ENCODE measurements at regions not wholly inside any gene's neighbourhood (a gene's known extent, or its start where the extent isn't known, plus 50 kb on each side); places are given as distances from the start of the nearest gene placed in this dataset.

GRCh38 chr17:71110326-71110725, 941.0 kb downstream of the KCNJ2 start:
- CTCF ChIA-PET (ENCODE audit: partially characterized antibody), result no interaction called here

DNA sequence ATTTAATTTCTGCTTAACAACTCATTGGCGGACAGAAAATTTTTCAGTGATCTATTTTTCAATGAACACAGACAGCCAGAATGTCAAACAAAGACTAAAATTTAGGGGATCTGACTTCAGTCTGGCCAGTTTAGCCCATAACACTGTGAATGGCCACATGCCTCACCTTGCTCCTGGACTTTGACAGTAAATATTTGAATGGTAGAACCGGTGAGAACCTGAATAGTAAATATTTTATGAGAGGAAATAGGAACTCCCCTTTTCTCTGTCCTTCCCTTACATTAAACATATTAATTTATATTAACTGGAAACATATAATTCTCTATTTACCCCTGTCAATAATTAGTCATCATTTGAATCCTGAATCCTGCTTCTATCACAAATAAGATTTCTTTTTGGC, 942.1 kb downstream of the KCNJ2 start:
- POLR2A ChIA-PET (ENCODE audit: partially characterized antibody), result interaction anchor here (0.6 kb wide), 1 partner anchor 15 kb away, joined by 3 read pairs; no protein-coding TSS in a partner anchor
- H3K4me1 Mint-ChIP-seq, result no peaks in the 10 kb centered on the region
- Histone ChIP-seq H3K27ac (ENCODE audit: low read depth, low read length) (no peak overlapping the region), H3K4me3 (ENCODE audit: low read length in 2 of 2) (no peak overlapping the region), H3K9me3 (ENCODE audit: control insufficient read depth in 1 of 2, low read length in 2 of 2) (no peaks in the 10 kb centered on the region), H3K27me3 (ENCODE audit: insufficient read depth, low read length) (no peaks in the 10 kb centered on the region), H3K4me1 (ENCODE audit: insufficient read depth, low read length) (no peaks in the 10 kb centered on the region), H3K36me3 (ENCODE audit: insufficient read depth, low read length) (no peaks in the 10 kb centered on the region)
- H3K36me3 Mint-ChIP-seq, result no peaks in the 10 kb centered on the region
- H3K9me3 Mint-ChIP-seq, result peaks cover 0 to 6% (median 0%) of the 10 kb centered on the region in 8 donors
- CTCF ChIA-PET (ENCODE audit: partially characterized antibody), result no interaction called here
- intact Hi-C loops (cut with micrococcal nuclease), result no loop called here
- H3K4me3 Mint-ChIP-seq, result no peak overlapping the region
- no peaks in the 10 kb centered on the region for H3K27me3 Mint-ChIP-seq
- no peak for DNase-seq
- H3K27ac Mint-ChIP-seq, result no peak overlapping the region

More at GRCh38 chr17:71110326-71110725, 941.0 kb downstream of the KCNJ2 start:
- Mint-ChIP-seq H3K4me1 (no peaks in the 10 kb centered on the region), H3K4me3 (no peak overlapping the region), H3K27ac (no peak overlapping the region), H3K27me3 (no peaks in the 10 kb centered on the region), H3K36me3 (no peaks in the 10 kb centered on the region), H3K9me3 (peaks cover 0 to 6% (median 0%) of the 10 kb centered on the region in 8 donors)
- Histone ChIP-seq H3K9me3 (ENCODE audit: control insufficient read depth in 1 of 2, low read length in 2 of 2) (no peaks in the 10 kb centered on the region), H3K4me1 (ENCODE audit: insufficient read depth, low read length) (no peaks in the 10 kb centered on the region), H3K36me3 (ENCODE audit: insufficient read depth, low read length) (no peaks in the 10 kb centered on the region), H3K27ac (ENCODE audit: low read depth, low read length) (no peak overlapping the region), H3K4me3 (ENCODE audit: low read length in 2 of 2) (no peak overlapping the region), H3K27me3 (ENCODE audit: insufficient read depth, low read length) (no peaks in the 10 kb centered on the region)
- POLR2A ChIA-PET (ENCODE audit: partially characterized antibody), result no interaction called here
- no peak for DNase-seq
- intact Hi-C loops (cut with micrococcal nuclease), result no loop called here

- H3K4me1 ChIP-seq (ENCODE audit: insufficient read depth, low read length), result no peaks in the 10 kb centered on the region
- ChIA-PET CTCF (ENCODE audit: partially characterized antibody) (no interaction called here), POLR2A (ENCODE audit: partially characterized antibody) (no interaction called here)
- no peaks in the 10 kb centered on the region for H3K27me3 ChIP-seq (ENCODE audit: insufficient read depth, low read length)
- Mint-ChIP-seq H3K36me3 (no peaks in the 10 kb centered on the region), H3K27me3 (no peaks in the 10 kb centered on the region), H3K4me1 (no peaks in the 10 kb centered on the region), H3K9me3 (peaks cover 0 to 8% (median 0%) of the 10 kb centered on the region in 8 donors), H3K4me3 (no peak overlapping the region), H3K27ac (no peak overlapping the region)
- intact Hi-C loops (cut with micrococcal nuclease), result no loop called here
- H3K9me3 ChIP-seq (ENCODE audit: control insufficient read depth in 1 of 2, low read length in 2 of 2), result no peaks in the 10 kb centered on the region
- no peak for DNase-seq
- H3K36me3 ChIP-seq (ENCODE audit: insufficient read depth, low read length), result no peaks in the 10 kb centered on the region
- no peak overlapping the region for H3K27ac ChIP-seq (ENCODE audit: low read depth, low read length)
- H3K4me3 ChIP-seq (ENCODE audit: low read length in 2 of 2), result no peak overlapping the region
Measured at GRCh38 chr17:71111934-71112333, 942.6 kb downstream of the KCNJ2 start.

DNA sequence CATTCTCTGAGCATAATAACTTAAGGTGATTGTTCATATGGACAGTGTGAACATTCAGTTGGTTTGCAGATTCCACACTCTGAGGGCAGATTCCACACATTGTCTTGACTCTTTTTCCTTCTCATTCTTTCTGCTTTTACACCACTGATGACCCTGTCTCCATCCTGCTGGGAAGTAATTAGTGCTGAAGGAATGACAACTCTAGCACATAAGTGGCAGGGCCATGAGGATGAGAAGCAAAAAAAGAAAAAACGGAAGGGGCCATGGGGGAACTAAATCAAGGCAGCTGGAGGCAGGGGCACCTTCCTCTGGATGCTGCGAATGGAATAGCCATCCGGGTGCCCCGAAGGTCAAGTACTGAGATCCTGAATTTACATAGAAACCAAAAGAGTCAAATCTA, 944.0 kb downstream of the KCNJ2 start:
- Histone ChIP-seq H3K27ac (ENCODE audit: low read depth, low read length) (no peak overlapping the region), H3K9me3 (ENCODE audit: control insufficient read depth in 1 of 2, low read length in 2 of 2) (no peaks in the 10 kb centered on the region), H3K36me3 (ENCODE audit: insufficient read depth, low read length) (no peaks in the 10 kb centered on the region), H3K4me1 (ENCODE audit: insufficient read depth, low read length) (no peaks in the 10 kb centered on the region), H3K27me3 (ENCODE audit: insufficient read depth, low read length) (no peaks in the 10 kb centered on the region), H3K4me3 (ENCODE audit: low read length in 2 of 2) (no peak overlapping the region)
- CTCF ChIA-PET (ENCODE audit: partially characterized antibody), result no interaction called here
- no peaks in the 10 kb centered on the region for H3K4me1 Mint-ChIP-seq
- H3K9me3 Mint-ChIP-seq, result peaks cover 0 to 9% (median 0%) of the 10 kb centered on the region in 8 donors
- no peak overlapping the region for H3K27ac Mint-ChIP-seq
- intact Hi-C loops (cut with micrococcal nuclease), result no loop called here
- H3K36me3 Mint-ChIP-seq, result no peaks in the 10 kb centered on the region
- DNase-seq, result no peak
- no peak overlapping the region for H3K4me3 Mint-ChIP-seq
- no peaks in the 10 kb centered on the region for H3K27me3 Mint-ChIP-seq
- POLR2A ChIA-PET (ENCODE audit: partially characterized antibody), result no interaction called here

- H3K4me1 Mint-ChIP-seq, result no peaks in the 10 kb centered on the region
- Histone ChIP-seq H3K27ac (ENCODE audit: low read depth, low read length) (no peak overlapping the region), H3K4me1 (ENCODE audit: insufficient read depth, low read length) (no peaks in the 10 kb centered on the region), H3K27me3 (ENCODE audit: insufficient read depth, low read length) (no peaks in the 10 kb centered on the region), H3K36me3 (ENCODE audit: insufficient read depth, low read length) (no peaks in the 10 kb centered on the region), H3K9me3 (ENCODE audit: control insufficient read depth in 1 of 2, low read length in 2 of 2) (no peaks in the 10 kb centered on the region), H3K4me3 (ENCODE audit: low read length in 2 of 2) (no peak overlapping the region)
- DNase-seq, result no peak
- ChIA-PET CTCF (ENCODE audit: partially characterized antibody) (no interaction called here), POLR2A (ENCODE audit: partially characterized antibody) (no interaction called here)
- intact Hi-C loops (cut with micrococcal nuclease), result no loop called here
- H3K36me3 Mint-ChIP-seq, result no peaks in the 10 kb centered on the region
- peaks cover 0 to 9% (median 0%) of the 10 kb centered on the region in 8 donors for H3K9me3 Mint-ChIP-seq
- H3K27me3 Mint-ChIP-seq, result no peaks in the 10 kb centered on the region
- no peak overlapping the region for H3K27ac Mint-ChIP-seq
- no peak overlapping the region for H3K4me3 Mint-ChIP-seq
Measured at GRCh38 chr17:71114911-71115668, 945.8 kb downstream of the KCNJ2 start.

DNA sequence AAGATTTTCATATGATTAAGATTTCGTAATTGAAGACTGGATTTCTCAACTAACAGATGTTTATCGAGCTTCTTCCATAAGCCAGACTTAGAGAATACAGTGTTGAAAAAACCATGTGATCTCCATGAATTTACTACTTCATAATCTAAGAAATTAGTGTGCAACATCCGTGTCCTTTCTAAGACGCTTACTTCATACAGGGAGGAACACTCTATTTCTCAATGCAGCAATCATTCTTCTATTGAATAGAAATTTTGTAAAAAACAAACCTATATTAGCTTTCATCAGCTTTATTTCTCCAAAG, 946.3 kb downstream of the KCNJ2 start:
- no peak for DNase-seq
- Histone ChIP-seq H3K9me3 (ENCODE audit: control insufficient read depth in 1 of 2, low read length in 2 of 2) (no peaks in the 10 kb centered on the region), H3K27me3 (ENCODE audit: insufficient read depth, low read length) (no peaks in the 10 kb centered on the region), H3K4me1 (ENCODE audit: insufficient read depth, low read length) (no peaks in the 10 kb centered on the region), H3K36me3 (ENCODE audit: insufficient read depth, low read length) (no peaks in the 10 kb centered on the region), H3K27ac (ENCODE audit: low read depth, low read length) (no peak overlapping the region), H3K4me3 (ENCODE audit: low read length in 2 of 2) (no peak overlapping the region)
- Mint-ChIP-seq H3K27me3 (no peaks in the 10 kb centered on the region), H3K27ac (no peak overlapping the region), H3K4me3 (no peak overlapping the region), H3K4me1 (no peaks in the 10 kb centered on the region), H3K36me3 (no peaks in the 10 kb centered on the region), H3K9me3 (peaks cover 0 to 9% (median 0%) of the 10 kb centered on the region in 8 donors)
- ChIA-PET CTCF (ENCODE audit: partially characterized antibody) (no interaction called here), POLR2A (ENCODE audit: partially characterized antibody) (no interaction called here)
- intact Hi-C loops (cut with micrococcal nuclease), result no loop called here

GRCh38 chr17:71117466-71117865, 948.1 kb downstream of the KCNJ2 start:
- Histone ChIP-seq H3K27me3 (ENCODE audit: insufficient read depth, low read length) (no peaks in the 10 kb centered on the region), H3K4me3 (ENCODE audit: low read length in 2 of 2) (no peak overlapping the region), H3K36me3 (ENCODE audit: insufficient read depth, low read length) (no peaks in the 10 kb centered on the region), H3K27ac (ENCODE audit: low read depth, low read length) (no peak overlapping the region), H3K9me3 (ENCODE audit: control insufficient read depth in 1 of 2, low read length in 2 of 2) (no peaks in the 10 kb centered on the region), H3K4me1 (ENCODE audit: insufficient read depth, low read length) (no peaks in the 10 kb centered on the region)
- Mint-ChIP-seq H3K4me1 (no peaks in the 10 kb centered on the region), H3K9me3 (peaks cover 0 to 7% (median 2%) of the 10 kb centered on the region in 8 donors), H3K4me3 (no peak overlapping the region), H3K27ac (no peak overlapping the region), H3K27me3 (no peaks in the 10 kb centered on the region), H3K36me3 (no peaks in the 10 kb centered on the region)
- ChIA-PET POLR2A (ENCODE audit: partially characterized antibody) (no interaction called here), CTCF (ENCODE audit: partially characterized antibody) (no interaction called here)
- no peak for DNase-seq
- intact Hi-C loops (cut with micrococcal nuclease), result no loop called here

DNA sequence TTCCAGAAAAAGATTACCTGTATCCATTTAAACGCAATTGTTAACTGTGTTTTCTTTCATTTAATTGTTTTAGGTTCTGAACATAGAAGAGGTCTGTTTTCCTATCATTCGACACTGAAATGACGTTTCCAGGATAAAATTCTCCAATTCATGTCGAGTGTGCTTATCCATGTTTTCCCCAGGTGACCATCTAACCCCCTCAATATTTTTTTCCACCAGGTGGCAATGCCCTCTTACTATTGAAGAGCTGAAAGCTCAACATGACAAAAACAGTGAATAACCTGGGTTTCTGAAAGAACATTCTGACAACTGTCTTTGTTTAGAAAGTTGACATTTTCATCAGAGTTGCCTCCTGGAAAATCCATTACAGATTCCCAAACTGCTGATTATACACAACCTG, 948.7 kb downstream of the KCNJ2 start:
- CTCF ChIA-PET (ENCODE audit: partially characterized antibody), result no interaction called here

More for the DNA sequence above, 948.7 kb downstream of the KCNJ2 start:
- no peak for DNase-seq
- no peak overlapping the region for H3K4me3 ChIP-seq (ENCODE audit: low read length in 2 of 2)
- no peaks in the 10 kb centered on the region for H3K9me3 ChIP-seq (ENCODE audit: control insufficient read depth in 1 of 2, low read length in 2 of 2)
- Mint-ChIP-seq H3K4me3 (no peak overlapping the region), H3K4me1 (no peaks in the 10 kb centered on the region), H3K9me3 (peaks cover 0 to 7% (median 2%) of the 10 kb centered on the region in 8 donors), H3K36me3 (no peaks in the 10 kb centered on the region), H3K27me3 (no peaks in the 10 kb centered on the region), H3K27ac (no peak overlapping the region)
- H3K27me3 ChIP-seq (ENCODE audit: insufficient read depth, low read length), result no peaks in the 10 kb centered on the region
- H3K36me3 ChIP-seq (ENCODE audit: insufficient read depth, low read length), result no peaks in the 10 kb centered on the region
- no peaks in the 10 kb centered on the region for H3K4me1 ChIP-seq (ENCODE audit: insufficient read depth, low read length)
- POLR2A ChIA-PET (ENCODE audit: partially characterized antibody), result no interaction called here
- H3K27ac ChIP-seq (ENCODE audit: low read depth, low read length), result no peak overlapping the region
- intact Hi-C loops (cut with micrococcal nuclease), result no loop called here

All from CD4-positive, alpha-beta memory T cell (primary cell).